ENCODE measurements at regions not wholly inside any gene's neighbourhood (a gene's known extent, or its start where the extent isn't known, plus 50 kb on each side); places are given as distances from the start of the nearest gene placed in this dataset.

DNA sequence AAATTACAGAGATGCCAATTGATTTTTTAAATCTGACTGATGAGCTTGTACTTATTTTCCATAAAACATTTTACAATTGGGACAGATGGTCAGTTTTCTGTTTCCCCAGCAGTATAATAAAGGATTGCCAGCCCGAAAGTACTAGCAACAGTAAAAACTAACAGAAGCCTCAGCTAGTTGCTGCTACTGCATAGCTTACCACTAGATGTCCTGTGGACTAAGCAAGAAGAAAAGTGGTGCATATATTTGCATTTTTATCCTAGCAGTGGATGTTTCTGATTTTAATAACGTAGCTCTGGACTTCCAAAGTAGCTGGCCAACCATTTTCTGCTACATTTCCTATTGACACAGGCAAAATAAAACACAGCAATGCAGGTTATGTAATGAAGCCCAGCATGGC lies 241.5 kb downstream of the BARHL2 start:
- Mint-ChIP-seq H3K27me3 (ENCODE audit: low read depth) (peaks cover 6% of the 10 kb centered on the region), H3K4me3 (ENCODE audit: low read depth) (no peak overlapping the region), H3K36me3 (ENCODE audit: low read depth) (no peaks in the 10 kb centered on the region), H3K4me1 (ENCODE audit: low read depth) (no peaks in the 10 kb centered on the region), H3K27ac (no peak overlapping the region), H3K9me3 (no peaks in the 10 kb centered on the region)
- intact Hi-C loops (cut with micrococcal nuclease): no loop called here
- DNase-seq (ENCODE audit: low spot score): no peak

DNA sequence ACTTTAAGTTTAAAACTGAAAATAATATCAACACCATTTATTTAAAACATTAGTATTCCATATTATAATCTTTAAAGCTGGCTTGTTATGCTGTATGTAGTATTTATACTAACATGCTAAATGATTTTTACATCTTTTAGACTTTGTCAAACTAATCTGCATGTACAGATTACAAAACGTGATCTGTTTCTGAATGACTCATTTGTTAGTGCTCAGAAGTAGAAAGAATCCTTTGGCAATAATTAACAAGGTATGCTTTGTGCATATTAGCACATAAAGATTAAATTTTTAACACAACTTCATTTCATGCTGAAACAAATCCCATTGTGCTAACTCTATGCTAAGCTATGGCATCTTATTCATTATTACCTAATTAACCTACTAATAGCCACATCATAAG lies 242.4 kb downstream of the BARHL2 start:
- no peaks in the 10 kb centered on the region for H3K36me3 Mint-ChIP-seq (ENCODE audit: low read depth)
- H3K27me3 Mint-ChIP-seq (ENCODE audit: low read depth): peaks cover 6% of the 10 kb centered on the region
- H3K9me3 Mint-ChIP-seq: no peaks in the 10 kb centered on the region
- H3K4me1 Mint-ChIP-seq (ENCODE audit: low read depth): no peaks in the 10 kb centered on the region
- H3K27ac Mint-ChIP-seq: no peak overlapping the region
- DNase-seq (ENCODE audit: low spot score): no peak
- no peak overlapping the region for H3K4me3 Mint-ChIP-seq (ENCODE audit: low read depth)
- intact Hi-C loops (cut with micrococcal nuclease): no loop called here

DNA sequence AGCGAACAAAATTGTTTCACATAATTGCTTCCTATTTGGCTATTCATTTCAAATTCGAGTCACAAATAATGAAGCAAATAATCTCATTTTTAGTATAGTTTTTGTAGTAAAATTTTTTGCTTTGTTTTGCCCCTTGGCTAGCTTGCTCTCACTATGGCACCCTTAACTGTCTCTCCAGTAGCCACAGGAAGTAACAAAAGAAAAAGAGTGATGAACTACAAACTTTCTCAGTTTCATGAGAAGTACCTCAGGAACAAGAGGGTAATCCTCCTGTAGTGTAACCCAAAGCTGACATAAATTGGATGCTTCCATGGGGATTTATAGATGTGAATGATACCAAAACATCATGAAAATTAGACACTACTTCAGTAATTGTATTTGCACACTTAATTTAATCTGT lies 242.9 kb downstream of the BARHL2 start:
- Mint-ChIP-seq H3K4me1 (ENCODE audit: low read depth) (no peaks in the 10 kb centered on the region), H3K27me3 (ENCODE audit: low read depth) (peaks cover 6% of the 10 kb centered on the region), H3K36me3 (ENCODE audit: low read depth) (no peaks in the 10 kb centered on the region), H3K9me3 (no peaks in the 10 kb centered on the region), H3K27ac (no peak overlapping the region), H3K4me3 (ENCODE audit: low read depth) (no peak overlapping the region)
- intact Hi-C loops (cut with micrococcal nuclease): no loop called here
- DNase-seq (ENCODE audit: low spot score): no peak

DNA sequence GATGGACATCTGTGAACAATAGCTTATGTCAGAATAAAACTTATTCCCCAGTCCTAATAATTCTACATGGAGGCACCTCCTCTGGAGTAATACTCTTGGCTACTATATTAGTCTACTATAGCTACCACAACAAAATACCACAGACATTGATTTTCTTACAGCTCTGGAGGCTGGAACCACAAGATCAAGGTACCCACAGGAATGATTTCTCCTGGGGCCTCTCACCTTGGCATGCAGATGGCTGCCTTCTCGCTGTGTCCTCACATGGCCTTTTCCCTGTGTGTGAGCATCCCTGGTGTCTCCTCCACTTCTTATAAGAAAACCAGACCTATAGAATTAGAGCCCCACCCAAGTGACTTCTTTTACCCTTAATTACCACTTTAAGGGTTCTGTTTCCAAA lies 244.3 kb downstream of the BARHL2 start:
- Mint-ChIP-seq H3K4me3 (ENCODE audit: low read depth) (no peak overlapping the region), H3K4me1 (ENCODE audit: low read depth) (no peaks in the 10 kb centered on the region), H3K27ac (no peak overlapping the region), H3K36me3 (ENCODE audit: low read depth) (no peaks in the 10 kb centered on the region), H3K9me3 (no peaks in the 10 kb centered on the region), H3K27me3 (ENCODE audit: low read depth) (peaks cover 6% of the 10 kb centered on the region)
- intact Hi-C loops (cut with micrococcal nuclease): no loop called here
- no peak for DNase-seq (ENCODE audit: low spot score)

DNA sequence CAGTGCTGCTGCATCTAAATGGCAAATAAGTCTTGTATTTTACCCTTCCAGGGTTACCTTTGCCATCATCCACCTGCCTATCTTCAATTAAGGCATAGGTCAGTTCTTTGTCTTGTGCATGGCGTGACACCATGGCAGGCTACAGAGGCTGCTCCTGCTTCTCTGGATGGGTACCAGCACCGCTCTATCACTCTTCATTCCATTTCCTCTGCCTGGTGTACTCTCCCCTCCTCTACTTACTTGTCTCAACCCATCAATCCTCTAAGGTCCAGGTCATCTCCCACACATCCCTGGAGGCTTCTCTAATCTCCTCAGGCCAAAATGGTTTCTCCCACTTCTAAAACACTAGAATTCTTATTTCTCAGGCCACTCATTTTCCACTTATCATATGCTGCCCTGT lies 257.5 kb downstream of the BARHL2 start:
- H3K4me3 Mint-ChIP-seq (ENCODE audit: low read depth): no peak overlapping the region
- H3K4me1 Mint-ChIP-seq (ENCODE audit: low read depth): no peaks in the 10 kb centered on the region
- H3K9me3 Mint-ChIP-seq: no peaks in the 10 kb centered on the region
- DNase-seq (ENCODE audit: low spot score): no peak
- H3K36me3 Mint-ChIP-seq (ENCODE audit: low read depth): no peaks in the 10 kb centered on the region
- intact Hi-C loops (cut with micrococcal nuclease): no loop called here
- H3K27ac Mint-ChIP-seq: no peak overlapping the region
- peaks cover 3% of the 10 kb centered on the region for H3K27me3 Mint-ChIP-seq (ENCODE audit: low read depth)

DNA sequence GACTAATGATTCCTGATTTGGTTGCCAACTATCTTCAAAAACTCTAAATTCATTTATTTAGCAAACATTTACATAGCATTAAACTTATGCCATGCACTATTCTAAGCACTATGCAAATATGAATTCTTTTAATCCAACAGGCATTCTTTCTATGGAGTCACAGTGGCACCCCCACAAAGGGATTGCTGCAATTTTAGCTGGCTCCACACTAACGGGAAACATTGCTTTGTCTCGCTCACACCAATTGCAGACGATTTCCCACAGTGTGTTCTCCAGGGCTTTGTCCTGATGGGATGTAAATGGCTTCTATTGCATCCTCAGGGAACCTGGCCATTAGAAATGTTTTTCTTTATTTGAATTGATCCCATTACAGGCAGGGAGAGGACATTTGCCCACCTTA lies 259.1 kb downstream of the BARHL2 start:
- DNase-seq (ENCODE audit: low spot score): no peak
- Mint-ChIP-seq H3K27ac (no peak overlapping the region), H3K27me3 (ENCODE audit: low read depth) (peaks cover 3% of the 10 kb centered on the region), H3K4me3 (ENCODE audit: low read depth) (no peak overlapping the region), H3K4me1 (ENCODE audit: low read depth) (no peaks in the 10 kb centered on the region), H3K36me3 (ENCODE audit: low read depth) (no peaks in the 10 kb centered on the region), H3K9me3 (no peaks in the 10 kb centered on the region)
- intact Hi-C loops (cut with micrococcal nuclease): no loop called here

DNA sequence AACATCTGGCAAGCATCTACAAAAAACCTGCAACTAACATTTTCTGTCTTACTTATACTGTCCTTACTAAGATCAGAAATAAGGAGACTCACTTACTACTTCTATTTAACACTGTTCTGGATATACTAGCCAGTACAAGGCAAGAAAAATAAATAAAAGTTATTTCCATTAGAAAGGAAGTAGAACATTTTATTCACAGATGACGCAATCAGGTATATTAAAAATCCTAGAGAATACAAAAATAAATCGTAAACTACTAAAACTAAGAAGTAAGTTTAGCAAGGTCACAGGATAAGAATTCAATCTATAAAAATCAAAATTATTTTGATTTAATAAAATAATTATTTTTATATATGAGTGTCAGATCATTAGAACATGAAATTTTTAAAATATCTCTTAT lies 264.6 kb downstream of the BARHL2 start:
- Mint-ChIP-seq H3K4me1 (ENCODE audit: low read depth) (no peaks in the 10 kb centered on the region), H3K27me3 (ENCODE audit: low read depth) (peaks cover 2% of the 10 kb centered on the region), H3K27ac (no peak overlapping the region), H3K36me3 (ENCODE audit: low read depth) (no peaks in the 10 kb centered on the region), H3K9me3 (no peaks in the 10 kb centered on the region), H3K4me3 (ENCODE audit: low read depth) (no peak overlapping the region)
- intact Hi-C loops (cut with micrococcal nuclease): no loop called here
- no peak for DNase-seq (ENCODE audit: low spot score)

DNA sequence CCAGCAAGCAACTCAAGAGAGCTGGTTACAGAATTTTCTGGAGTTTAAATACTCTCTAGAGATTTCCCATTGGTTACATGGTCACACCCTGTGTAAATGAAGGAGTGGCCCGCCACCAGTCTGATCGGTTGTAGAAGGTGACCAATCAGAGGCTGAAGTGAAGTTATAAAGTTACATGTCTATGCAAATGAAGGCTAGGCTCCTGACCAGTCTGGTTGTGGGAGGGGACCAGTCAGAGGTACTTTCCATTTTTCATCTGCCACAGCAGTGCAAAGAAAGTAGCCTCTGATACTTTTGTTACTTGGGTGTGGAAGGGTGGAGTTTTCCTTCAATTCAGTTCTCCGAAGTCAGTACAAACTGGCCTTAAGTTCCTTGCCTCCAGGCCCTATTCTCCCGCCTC lies 273.7 kb downstream of the BARHL2 start:
- Mint-ChIP-seq H3K27ac (no peak overlapping the region), H3K9me3 (no peaks in the 10 kb centered on the region), H3K4me3 (ENCODE audit: low read depth) (no peak overlapping the region), H3K27me3 (ENCODE audit: low read depth) (peaks cover 7% of the 10 kb centered on the region), H3K36me3 (ENCODE audit: low read depth) (no peaks in the 10 kb centered on the region), H3K4me1 (ENCODE audit: low read depth) (no peaks in the 10 kb centered on the region)
- intact Hi-C loops (cut with micrococcal nuclease): no loop called here
- no peak for DNase-seq (ENCODE audit: low spot score)

DNA sequence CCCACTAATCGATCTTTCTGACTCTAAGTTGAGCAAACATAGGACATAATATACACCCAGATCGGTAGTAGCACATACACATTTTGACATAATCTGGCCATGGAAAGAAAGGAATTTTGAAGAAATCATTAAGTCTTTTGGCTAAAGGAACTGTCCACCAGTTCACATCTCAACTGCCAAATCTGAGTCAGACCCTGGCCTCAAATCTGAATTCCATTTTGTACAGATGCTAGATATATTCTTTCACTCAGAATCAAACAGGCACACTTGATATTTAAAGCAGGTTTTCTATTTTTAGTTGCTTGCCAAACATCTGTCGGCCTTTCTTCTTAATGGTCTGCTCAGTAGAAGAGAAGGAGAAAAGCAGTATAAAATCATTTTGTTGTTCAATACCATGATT lies 281.8 kb downstream of the BARHL2 start:
- intact Hi-C loops (cut with micrococcal nuclease): no loop called here

DNA sequence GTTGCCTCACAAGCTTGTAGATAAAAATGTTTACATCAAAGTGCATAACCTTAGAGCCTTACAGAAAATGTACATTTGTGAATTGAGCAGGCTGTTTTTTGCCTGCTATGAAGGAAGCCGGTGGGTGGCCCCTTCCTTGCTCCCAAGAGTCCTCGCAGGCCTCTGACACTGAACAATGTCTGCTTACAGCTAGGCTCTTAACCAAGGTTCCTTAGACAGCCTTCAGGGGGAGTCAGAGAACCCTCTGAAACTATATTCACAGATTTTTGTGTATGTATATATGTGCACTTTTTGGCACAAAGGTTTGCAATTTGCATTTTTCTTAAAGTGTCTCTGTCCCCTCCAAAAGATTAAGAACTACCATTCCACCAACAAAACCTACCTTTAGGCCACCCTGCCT lies 282.6 kb downstream of the BARHL2 start:
- Mint-ChIP-seq H3K4me3 (ENCODE audit: low read depth) (no peak overlapping the region), H3K4me1 (ENCODE audit: low read depth) (no peaks in the 10 kb centered on the region), H3K36me3 (ENCODE audit: low read depth) (no peaks in the 10 kb centered on the region), H3K9me3 (no peaks in the 10 kb centered on the region), H3K27ac (no peak overlapping the region), H3K27me3 (ENCODE audit: low read depth) (peaks cover 3% of the 10 kb centered on the region)
- no peak for DNase-seq (ENCODE audit: low spot score)
- intact Hi-C loops (cut with micrococcal nuclease): no loop called here

More for the DNA sequence above, 281.8 kb downstream of the BARHL2 start:
- Mint-ChIP-seq H3K4me3 (ENCODE audit: low read depth) (no peak overlapping the region), H3K27me3 (ENCODE audit: low read depth) (peaks cover 4% of the 10 kb centered on the region), H3K9me3 (no peaks in the 10 kb centered on the region), H3K4me1 (ENCODE audit: low read depth) (no peaks in the 10 kb centered on the region), H3K27ac (no peak overlapping the region), H3K36me3 (ENCODE audit: low read depth) (no peaks in the 10 kb centered on the region)
- DNase-seq (ENCODE audit: low spot score): no peak

DNA sequence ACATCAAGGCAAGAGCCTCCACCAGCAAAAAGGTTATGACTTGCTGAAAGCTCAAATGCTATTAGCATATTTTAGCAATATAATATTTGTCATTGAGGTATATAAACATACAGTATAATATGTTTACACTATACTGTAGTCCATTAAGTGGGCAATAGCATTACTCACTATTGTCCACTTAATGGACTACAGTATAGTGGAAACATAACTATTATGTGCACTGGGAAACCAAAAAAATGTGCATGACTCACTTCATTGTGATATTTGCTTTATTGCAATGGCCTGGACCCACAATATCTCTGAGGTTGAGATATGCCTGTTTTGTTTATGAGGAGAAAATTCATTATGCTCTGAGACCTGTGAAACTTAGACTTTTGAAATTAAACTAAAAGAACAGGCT lies 300.0 kb downstream of the BARHL2 start:
- intact Hi-C loops (cut with micrococcal nuclease): no loop called here
- no peaks in the 10 kb centered on the region for H3K27me3 Mint-ChIP-seq (ENCODE audit: low read depth)
- no peak overlapping the region for H3K27ac Mint-ChIP-seq
- no peak overlapping the region for H3K4me3 Mint-ChIP-seq (ENCODE audit: low read depth)
- H3K4me1 Mint-ChIP-seq (ENCODE audit: low read depth): no peaks in the 10 kb centered on the region
- H3K36me3 Mint-ChIP-seq (ENCODE audit: low read depth): no peaks in the 10 kb centered on the region
- no peaks in the 10 kb centered on the region for H3K9me3 Mint-ChIP-seq
- no peak for DNase-seq (ENCODE audit: low spot score)

DNA sequence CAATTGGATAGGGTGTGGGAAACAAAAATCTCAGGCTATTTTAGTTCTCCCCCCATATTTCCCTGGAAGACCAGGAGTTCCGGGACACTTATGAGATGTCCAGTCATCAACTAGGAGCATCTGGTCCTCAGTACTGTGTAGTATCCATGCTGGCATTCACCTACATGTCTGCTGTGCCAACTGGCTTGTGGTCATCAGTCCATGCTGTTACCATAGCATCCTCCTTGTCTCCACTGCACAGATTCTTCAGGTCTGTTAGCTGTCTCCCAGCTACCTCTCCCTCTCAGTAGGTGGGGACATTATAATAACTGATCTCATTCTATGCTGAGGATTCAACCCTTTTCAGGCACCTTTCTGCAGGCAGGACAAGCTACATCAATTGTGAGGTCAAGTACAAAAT lies 302.9 kb downstream of the BARHL2 start:
- no peaks in the 10 kb centered on the region for H3K36me3 Mint-ChIP-seq (ENCODE audit: low read depth)
- no peak for DNase-seq (ENCODE audit: low spot score)
- H3K27me3 Mint-ChIP-seq (ENCODE audit: low read depth): no peaks in the 10 kb centered on the region
- no peaks in the 10 kb centered on the region for H3K4me1 Mint-ChIP-seq (ENCODE audit: low read depth)
- no peaks in the 10 kb centered on the region for H3K9me3 Mint-ChIP-seq
- H3K27ac Mint-ChIP-seq: no peak overlapping the region
- intact Hi-C loops (cut with micrococcal nuclease): no loop called here
- no peak overlapping the region for H3K4me3 Mint-ChIP-seq (ENCODE audit: low read depth)

DNA sequence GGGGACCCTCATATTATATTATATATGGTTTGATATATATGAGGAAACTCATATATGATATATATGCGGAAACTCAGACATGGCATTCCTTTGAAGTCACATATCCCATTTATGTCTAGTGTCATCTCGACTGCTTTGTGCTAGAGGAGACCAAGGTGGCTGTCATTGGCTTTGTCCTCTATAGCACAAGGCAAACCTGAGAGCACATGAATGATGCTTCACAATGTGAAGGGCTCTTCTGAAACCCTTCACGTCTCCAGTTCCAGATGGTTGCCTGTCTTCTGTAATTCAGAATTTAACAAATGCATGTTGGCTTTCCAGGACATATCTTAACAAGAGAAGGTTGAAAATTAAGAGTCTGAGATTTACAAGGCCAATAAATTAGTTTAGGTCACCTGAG lies 303.6 kb downstream of the BARHL2 start:
- no peak for DNase-seq (ENCODE audit: low spot score)
- intact Hi-C loops (cut with micrococcal nuclease): no loop called here
- no peak overlapping the region for H3K4me3 Mint-ChIP-seq (ENCODE audit: low read depth)
- no peaks in the 10 kb centered on the region for H3K9me3 Mint-ChIP-seq
- no peaks in the 10 kb centered on the region for H3K4me1 Mint-ChIP-seq (ENCODE audit: low read depth)
- no peak overlapping the region for H3K27ac Mint-ChIP-seq
- H3K27me3 Mint-ChIP-seq (ENCODE audit: low read depth): no peaks in the 10 kb centered on the region
- H3K36me3 Mint-ChIP-seq (ENCODE audit: low read depth): no peaks in the 10 kb centered on the region

DNA sequence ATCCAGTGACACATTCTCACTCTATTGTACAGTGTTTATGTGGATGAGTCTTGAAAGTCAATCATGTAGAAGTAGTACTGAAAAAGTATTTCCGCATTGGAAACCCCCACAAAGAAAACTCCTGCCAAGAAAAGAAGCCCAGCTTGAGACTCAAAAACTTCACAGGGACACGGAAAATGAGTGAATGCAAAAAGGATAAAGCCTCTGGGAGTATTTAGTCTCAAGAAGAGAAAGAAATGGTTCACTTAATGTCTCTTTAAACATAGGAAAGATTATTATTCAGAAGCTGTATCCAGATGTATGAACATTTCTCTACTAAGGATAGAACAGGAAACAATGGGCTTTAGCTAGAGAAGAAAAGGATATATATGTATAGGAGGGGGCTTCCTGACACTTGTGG lies 304.5 kb downstream of the BARHL2 start:
- no peaks in the 10 kb centered on the region for H3K36me3 Mint-ChIP-seq (ENCODE audit: low read depth)
- H3K9me3 Mint-ChIP-seq: no peaks in the 10 kb centered on the region
- no peak overlapping the region for H3K4me3 Mint-ChIP-seq (ENCODE audit: low read depth)
- no peaks in the 10 kb centered on the region for H3K4me1 Mint-ChIP-seq (ENCODE audit: low read depth)
- no peak for DNase-seq (ENCODE audit: low spot score)
- intact Hi-C loops (cut with micrococcal nuclease): no loop called here
- no peaks in the 10 kb centered on the region for H3K27me3 Mint-ChIP-seq (ENCODE audit: low read depth)
- no peak overlapping the region for H3K27ac Mint-ChIP-seq
